ENCODE measurements at regions not wholly inside any gene's neighbourhood (a gene's known extent, or its start where the extent isn't known, plus 50 kb on each side); places are given as distances from the start of the nearest gene placed in this dataset.

GRCh38 chr10:55311848-55312635 lies 511.0 kb upstream of the PCDH15 start:
- TF ChIP-seq CTCF (IDR thresholded peaks at IDR 0.05) = no peak
- TF ChIP-seq POLR2A (IDR thresholded peaks at IDR 0.05) = no peak

Measured in prostate gland (tissue), 2 donors.